VCaP (cell line): ENCODE measurements at regions not wholly inside any gene's neighbourhood (a gene's known extent, or its start where the extent isn't known, plus 50 kb on each side); places are given as distances from the start of the nearest gene placed in this dataset.

Experiments
- H3K27ac ChIP-seq: fragments of 450-650 bp; 2 replicates; pipeline ENCODE4 v1.5.1; 2017
- CTCF ChIP-seq: fragments of 450-650 bp; conservative IDR thresholded peaks from 2 replicates; pipeline ENCODE4 v1.5.1; 2017; ENCODE audit warnings: mild to moderate bottlenecking, moderate library complexity

- TF ChIP-seq CTCF: no peak
- no peak overlapping the region for H3K27ac ChIP-seq
Observed at GRCh38 chr16:65896448-65897153, 469.9 kb upstream of the CDH5 start.

- H3K27ac ChIP-seq: no peak overlapping the region
- TF ChIP-seq CTCF: no peak
Observed at GRCh38 chr16:65895906-65896305, 470.6 kb upstream of the CDH5 start.

- TF ChIP-seq CTCF: no peak
- H3K27ac ChIP-seq: no peak overlapping the region
Observed at GRCh38 chr16:65895486-65895885, 471.0 kb upstream of the CDH5 start.

- peak overlapping the region; percentile 73 for H3K27ac ChIP-seq
- TF ChIP-seq CTCF: no peak
Observed at GRCh38 chr16:65890203-65890602, 476.3 kb upstream of the CDH5 start.

- peak overlapping the region; percentile 73 for H3K27ac ChIP-seq
- TF ChIP-seq CTCF: no peak
Observed at GRCh38 chr16:65889533-65889966, 476.9 kb upstream of the CDH5 start.

- no peak for TF ChIP-seq CTCF
- peak overlapping the region; percentile 73 for H3K27ac ChIP-seq
Observed at GRCh38 chr16:65888201-65888600, 478.3 kb upstream of the CDH5 start.

- no peak for TF ChIP-seq CTCF
- no peak overlapping the region for H3K27ac ChIP-seq
Observed at GRCh38 chr16:65884018-65884417, 482.5 kb upstream of the CDH5 start.
